Activated CD4-positive, alpha-beta T cell treated with anti-CD3 and anti-CD28 coated beads for 24 hours (primary cell): ENCODE measurements at regions not wholly inside any gene's neighbourhood (a gene's known extent, or its start where the extent isn't known, plus 50 kb on each side); places are given as distances from the start of the nearest gene placed in this dataset.

Experiments
- DNase-seq, 2 donors: peaks; one replicate each; pipeline ENCODE4 v3.0.0-alpha.2; 2020; ENCODE audit warnings: low read depth in 2 of 2

- DNase-seq = no peak
Measured at GRCh38 chr10:36302086-36302485, 660.0 kb upstream of the FZD8 start.

DNA sequence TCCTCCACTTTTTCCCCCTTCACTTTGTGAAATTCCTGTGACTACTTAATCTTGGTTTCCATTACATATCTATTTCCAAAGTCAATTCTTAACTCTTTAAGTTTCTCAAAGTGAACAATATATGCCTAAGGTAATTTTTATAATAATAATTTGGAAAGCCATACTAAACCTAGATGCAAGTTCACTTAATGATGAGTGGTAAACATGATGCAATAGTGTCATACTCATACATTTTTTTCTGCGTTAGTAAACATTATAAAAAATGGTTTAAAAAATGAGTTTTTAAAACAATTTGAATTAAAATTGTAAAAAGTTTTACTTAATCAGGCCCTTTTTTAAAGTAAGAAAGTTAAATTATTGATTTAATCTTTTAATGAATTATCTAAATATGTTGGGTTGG, 659.4 kb upstream of the FZD8 start:
- no peak for DNase-seq

GRCh38 chr10:36301139-36301538, 659.0 kb upstream of the FZD8 start:
- DNase-seq = no peak

GRCh38 chr10:36283827-36284226, 641.7 kb upstream of the FZD8 start:
- no peak for DNase-seq

- DNase-seq = no peak
Measured at GRCh38 chr10:36281831-36282331, 639.8 kb upstream of the FZD8 start.

- DNase-seq = no peak
Measured at GRCh38 chr10:36280890-36281499, 638.9 kb upstream of the FZD8 start.

- no peak for DNase-seq
Measured at GRCh38 chr10:36280321-36280741, 638.2 kb upstream of the FZD8 start.

- DNase-seq = no peak
Measured at GRCh38 chr10:36278176-36278575, 636.1 kb upstream of the FZD8 start.

DNA sequence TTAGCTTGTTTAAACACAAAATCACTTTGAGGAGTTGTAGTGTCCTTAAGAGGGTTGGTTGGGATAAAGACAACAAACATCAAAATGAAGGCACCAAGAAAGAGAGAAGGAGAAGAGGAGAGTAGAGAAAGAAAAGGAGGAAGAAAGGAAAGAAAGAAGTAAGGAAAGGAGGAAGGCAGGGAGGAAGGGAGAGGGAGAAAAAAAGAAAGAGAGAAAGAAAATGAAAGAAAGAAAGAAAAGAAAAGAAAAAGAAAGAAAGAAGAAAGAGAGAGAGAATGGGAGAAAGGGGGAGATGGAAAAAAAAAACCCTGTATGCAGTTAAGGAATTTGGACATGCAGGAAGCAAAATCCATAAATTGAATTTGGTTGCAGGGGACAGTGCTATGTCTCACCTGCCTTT, 635.4 kb upstream of the FZD8 start:
- DNase-seq = no peak

DNA sequence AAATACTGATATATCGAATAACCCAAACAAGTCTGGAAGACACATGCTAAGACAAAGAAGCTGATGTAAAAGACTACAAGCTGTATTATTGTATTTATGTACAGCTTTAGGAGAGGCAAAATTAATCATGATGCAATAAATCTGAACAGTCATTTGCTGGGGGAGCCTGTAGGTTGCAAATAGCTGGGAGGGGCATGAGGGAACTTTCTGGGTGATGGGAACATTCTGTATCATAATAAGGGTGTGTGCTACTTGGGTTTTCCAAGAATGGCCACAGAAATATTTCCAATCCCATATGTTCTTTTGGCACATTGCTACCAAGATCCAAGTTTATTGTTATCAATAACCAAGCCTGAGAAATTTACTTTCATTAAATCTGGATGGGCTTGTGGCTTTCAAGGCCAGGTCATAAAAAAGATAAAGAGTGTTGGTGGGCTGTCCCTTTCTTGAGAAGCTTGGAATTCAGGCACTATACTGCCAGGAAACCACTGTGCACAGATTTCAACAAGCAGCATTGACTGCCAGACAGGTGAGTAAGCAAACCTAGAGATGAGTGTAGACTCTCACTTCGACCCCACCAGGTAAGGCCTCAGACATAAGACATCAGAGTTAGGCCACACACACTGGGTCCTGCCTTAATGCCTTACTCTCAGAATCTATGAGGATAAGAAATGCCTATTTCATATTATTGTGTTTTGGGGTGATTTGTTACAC, 629.7 kb upstream of the FZD8 start:
- no peak for DNase-seq

DNA sequence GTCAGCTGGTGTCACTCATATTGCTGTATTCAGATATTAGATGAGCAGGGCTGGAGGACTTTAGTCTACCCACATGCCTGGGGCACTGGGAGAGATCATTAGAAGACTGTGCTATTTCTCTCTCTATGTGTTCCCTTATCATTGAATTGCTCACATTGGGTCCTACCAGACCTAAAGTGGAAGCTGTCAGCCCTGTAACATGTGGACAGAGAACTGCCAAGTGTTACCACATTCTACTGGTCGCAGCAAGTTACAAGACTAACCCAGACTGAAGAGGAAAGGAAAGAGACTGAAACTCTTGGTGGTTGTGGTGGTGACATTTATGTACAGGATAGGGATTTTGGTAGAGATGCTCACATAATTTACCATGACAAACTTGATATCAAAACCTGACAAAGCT, 627.1 kb upstream of the FZD8 start:
- no peak for DNase-seq

- no peak for DNase-seq
Measured at GRCh38 chr10:36266923-36267322, 624.8 kb upstream of the FZD8 start.

DNA sequence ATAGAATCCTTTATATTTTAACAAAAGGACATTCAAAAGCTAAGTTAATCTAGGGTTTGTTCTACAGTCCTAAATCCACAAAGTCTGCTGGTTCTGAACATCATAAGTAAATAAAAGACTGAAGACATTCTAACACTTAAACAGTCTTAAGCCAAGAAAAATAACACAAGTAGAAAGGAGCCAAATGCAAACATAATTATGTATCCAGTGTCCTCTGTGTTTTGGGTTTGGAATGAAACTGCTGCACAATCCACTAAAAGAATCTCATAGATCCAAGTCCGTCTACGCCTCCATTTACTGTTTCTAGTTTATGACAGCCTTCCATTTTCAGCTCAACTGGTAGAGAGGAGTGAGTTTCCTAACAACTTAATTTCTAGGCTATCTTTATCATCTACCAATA, 623.6 kb upstream of the FZD8 start:
- DNase-seq = no peak

- DNase-seq = no peak
Measured at GRCh38 chr10:36263871-36264270, 621.8 kb upstream of the FZD8 start.

DNA sequence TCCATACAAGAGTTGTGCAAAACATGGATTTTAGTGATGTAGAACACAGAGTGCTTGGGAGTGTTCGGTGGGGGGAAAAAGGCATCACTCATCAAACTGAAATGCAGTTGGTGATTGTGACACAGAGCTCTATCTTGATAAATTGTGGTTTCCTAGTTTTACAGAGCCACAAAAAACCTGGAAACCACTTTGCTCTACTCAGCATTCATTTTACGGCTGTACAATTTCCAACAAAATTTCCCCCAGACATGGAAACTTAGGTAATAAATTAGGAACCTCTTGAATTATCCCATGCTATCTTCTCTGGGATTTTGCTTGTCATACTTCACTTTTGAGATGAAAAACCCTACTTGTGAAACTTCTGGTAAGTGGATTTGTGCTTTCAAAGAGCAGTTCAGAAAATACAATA, 614.9 kb upstream of the FZD8 start:
- DNase-seq = no peak

DNA sequence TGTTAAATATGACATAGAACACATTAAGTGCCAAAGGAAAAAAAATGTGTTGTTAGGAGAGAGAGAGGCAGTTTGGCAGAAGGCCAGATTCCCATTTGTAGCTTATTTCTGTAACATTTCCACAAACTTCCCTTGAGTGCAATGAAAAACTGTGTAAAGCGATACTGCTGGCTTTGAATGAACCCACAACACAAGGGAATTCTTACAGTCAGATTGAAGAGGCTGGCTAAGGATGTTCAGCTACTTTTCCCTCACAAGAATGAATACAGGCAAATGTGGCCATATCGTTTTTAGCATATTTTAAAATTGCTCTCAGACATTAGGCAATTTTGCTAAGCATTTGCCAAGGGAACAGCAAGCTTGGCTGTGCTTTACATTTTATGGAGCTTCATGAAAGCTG, 614.1 kb upstream of the FZD8 start:
- no peak for DNase-seq

DNA sequence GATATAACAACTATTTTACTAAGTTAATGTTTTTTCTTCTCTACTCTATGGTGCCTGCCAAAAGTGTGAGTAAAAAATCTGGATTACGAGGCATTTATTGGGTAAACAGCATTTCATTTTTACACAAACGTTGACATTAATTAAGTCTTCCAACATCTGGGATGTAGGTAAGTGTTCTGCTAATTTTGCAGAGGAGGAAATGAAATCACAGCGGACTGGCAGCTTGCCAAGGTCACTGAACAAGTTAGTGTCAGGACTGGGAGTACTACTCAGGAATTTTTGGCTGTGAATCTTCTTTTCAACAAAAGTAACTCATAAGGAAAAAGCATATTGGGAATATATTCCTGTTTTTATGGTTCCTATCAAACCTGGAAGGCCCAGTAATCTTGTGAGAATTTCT, 612.1 kb upstream of the FZD8 start:
- DNase-seq = no peak

DNA sequence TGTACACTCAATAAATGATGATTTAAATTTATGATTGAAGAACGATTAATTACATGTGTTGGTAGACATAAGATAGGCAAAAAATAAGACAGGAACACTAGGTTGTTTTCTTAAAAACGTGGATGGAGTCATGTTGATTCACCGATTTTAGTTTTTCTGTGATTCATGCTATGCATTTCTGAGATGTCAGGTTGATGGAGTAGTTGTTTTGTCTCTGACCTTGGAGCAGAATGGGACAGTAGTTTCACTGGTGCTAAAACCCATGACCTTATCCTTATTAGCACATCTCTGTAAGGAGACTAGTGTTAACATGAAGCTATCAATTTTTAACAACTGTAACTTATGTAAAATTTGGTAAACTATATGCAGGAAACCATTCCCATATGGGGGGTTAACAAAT, 611.6 kb upstream of the FZD8 start:
- no peak for DNase-seq

DNA sequence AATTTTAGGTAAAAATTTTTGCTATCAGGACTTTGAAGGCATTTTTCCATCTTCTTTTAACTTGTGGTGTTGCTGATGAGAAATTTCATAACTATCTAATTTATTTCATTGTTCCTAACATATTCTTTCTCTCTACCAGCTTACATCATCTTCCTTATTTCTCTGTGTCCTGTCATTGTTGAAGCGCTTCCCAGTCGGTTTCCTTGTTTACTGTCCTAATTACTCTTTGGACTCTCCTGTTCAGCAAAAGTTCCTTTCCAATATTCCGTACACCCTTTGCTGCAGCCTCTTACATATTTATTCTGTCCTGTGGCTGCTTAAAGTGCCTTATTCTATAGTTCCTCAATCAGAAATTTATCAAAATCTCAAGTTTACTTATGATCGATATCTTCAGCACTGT, 609.0 kb upstream of the FZD8 start:
- DNase-seq = no peak

DNA sequence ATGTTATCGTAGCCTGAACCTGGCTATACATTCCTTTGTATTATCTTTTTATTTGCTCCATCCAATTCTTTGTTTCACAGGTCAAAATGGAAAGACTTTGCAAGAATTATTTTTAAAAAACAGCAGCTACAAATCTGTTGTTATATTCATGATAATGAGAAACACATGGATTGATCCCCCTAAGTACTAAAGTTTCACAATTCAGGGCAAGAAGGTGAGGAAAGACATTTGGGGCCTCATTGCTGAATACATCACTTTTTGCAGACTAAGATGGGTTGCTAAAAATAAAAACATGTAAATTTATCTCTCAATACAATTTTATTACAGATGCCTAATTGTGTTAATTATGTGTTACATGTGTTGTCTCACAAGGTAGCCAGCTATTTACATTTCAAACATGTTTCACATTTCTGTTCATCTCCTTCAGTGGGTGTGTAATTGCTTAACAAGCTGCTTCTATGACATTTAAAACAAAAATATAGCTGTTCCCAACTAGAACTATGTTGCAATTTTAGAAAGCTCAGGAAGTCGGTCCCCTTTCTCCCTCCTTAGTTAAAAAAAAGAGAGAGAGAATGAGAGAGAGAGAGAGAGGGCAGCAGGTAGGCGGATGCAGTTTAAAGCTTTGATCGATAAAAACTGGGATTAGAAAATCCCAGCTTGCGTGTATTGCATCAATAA, 606.3 kb upstream of the FZD8 start:
- DNase-seq = no peak

GRCh38 chr10:36247478-36247877, 605.4 kb upstream of the FZD8 start:
- DNase-seq = no peak

- DNase-seq = no peak
Measured at GRCh38 chr10:36236931-36237330, 594.8 kb upstream of the FZD8 start.

DNA sequence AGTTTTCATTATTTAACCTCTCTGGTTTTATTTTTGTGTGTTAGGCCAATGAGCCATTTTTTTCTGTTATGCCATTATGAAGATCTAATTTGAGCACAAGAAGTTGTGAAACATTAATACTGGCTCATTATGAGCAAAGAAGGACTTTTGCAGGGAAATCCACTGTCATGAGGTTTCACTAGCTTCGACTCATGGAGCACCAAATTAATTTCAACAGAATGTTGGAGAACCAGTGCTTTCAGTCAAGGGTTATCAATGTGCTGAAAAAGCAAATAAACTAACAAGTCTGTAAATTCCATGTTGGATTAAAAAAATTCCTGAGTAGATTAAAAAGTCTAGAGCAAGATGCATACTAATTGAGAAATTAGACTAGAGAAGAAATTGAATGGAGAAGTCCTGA, 594.2 kb upstream of the FZD8 start:
- DNase-seq = no peak
